ENCODE measurements at regions not wholly inside any gene's neighbourhood (a gene's known extent, or its start where the extent isn't known, plus 50 kb on each side); places are given as distances from the start of the nearest gene placed in this dataset.
"Not testable (repeated sequence)": the region's sequence is repeated elsewhere in the genome, so short reads cannot be mapped to it uniquely, and the experiment has no call there.

GRCh38 chr15:66629817-66630576, 64.2 kb upstream of the LCTL start:
- H3K4me3 ChIP-seq (ENCODE audit: low read length): no peak overlapping the region
- no peaks in the 10 kb centered on the region for H3K27me3 ChIP-seq (ENCODE audit: control insufficient read depth, insufficient read depth, low read length)
- no peaks in the 10 kb centered on the region for H3K4me1 ChIP-seq (ENCODE audit: control insufficient read depth, insufficient read depth, low read length)
- no peak overlapping the region for H3K27ac ChIP-seq (ENCODE audit: low read depth, low read length)
- H3K36me3 ChIP-seq (ENCODE audit: control insufficient read depth, insufficient read depth, low read length): no peaks in the 10 kb centered on the region
- H3K9ac ChIP-seq (ENCODE audit: low read length): no peak overlapping the region

DNA sequence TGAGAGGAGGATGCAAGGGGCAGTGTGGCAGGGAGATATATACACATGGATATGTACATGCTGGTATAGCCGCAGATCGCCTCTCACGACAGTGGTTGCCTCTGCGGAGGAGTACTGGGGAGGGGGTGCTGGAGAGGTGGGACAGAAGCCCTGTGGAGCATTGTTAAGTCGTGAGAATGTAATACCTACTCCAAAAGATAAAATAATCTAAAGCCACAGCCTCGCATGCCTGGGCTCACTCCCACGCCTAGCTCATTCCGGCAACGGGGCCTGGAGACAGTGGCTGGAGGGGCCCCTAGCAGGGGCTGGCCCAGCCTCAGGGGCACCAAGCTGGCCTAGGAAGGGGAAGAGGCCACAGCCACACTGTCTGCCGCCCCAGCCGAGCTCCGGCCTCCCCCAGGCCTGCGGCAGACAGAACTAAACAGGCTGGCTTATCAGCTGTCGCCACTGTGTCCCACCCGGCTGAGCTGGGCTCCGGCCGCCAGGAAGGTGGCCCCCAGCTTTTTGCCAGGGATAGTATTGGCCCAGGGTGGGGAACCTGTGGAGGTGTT, 65.1 kb upstream of the LCTL start:
- H3K27ac ChIP-seq (ENCODE audit: low read depth, low read length): no peak overlapping the region
- H3K36me3 ChIP-seq (ENCODE audit: control insufficient read depth, insufficient read depth, low read length): no peaks in the 10 kb centered on the region
- H3K4me3 ChIP-seq (ENCODE audit: low read length): no peak overlapping the region
- H3K9ac ChIP-seq (ENCODE audit: low read length): no peak overlapping the region
- H3K4me1 ChIP-seq (ENCODE audit: control insufficient read depth, insufficient read depth, low read length): no peaks in the 10 kb centered on the region
- H3K27me3 ChIP-seq (ENCODE audit: control insufficient read depth, insufficient read depth, low read length): no peaks in the 10 kb centered on the region

GRCh38 chr15:66631616-66632263, 65.9 kb upstream of the LCTL start:
- no peak overlapping the region for H3K9ac ChIP-seq (ENCODE audit: low read length)
- H3K36me3 ChIP-seq (ENCODE audit: control insufficient read depth, insufficient read depth, low read length): no peaks in the 10 kb centered on the region
- no peak overlapping the region for H3K27ac ChIP-seq (ENCODE audit: low read depth, low read length)
- no peaks in the 10 kb centered on the region for H3K4me1 ChIP-seq (ENCODE audit: control insufficient read depth, insufficient read depth, low read length)
- no peak overlapping the region for H3K4me3 ChIP-seq (ENCODE audit: low read length)
- H3K27me3 ChIP-seq (ENCODE audit: control insufficient read depth, insufficient read depth, low read length): no peaks in the 10 kb centered on the region

DNA sequence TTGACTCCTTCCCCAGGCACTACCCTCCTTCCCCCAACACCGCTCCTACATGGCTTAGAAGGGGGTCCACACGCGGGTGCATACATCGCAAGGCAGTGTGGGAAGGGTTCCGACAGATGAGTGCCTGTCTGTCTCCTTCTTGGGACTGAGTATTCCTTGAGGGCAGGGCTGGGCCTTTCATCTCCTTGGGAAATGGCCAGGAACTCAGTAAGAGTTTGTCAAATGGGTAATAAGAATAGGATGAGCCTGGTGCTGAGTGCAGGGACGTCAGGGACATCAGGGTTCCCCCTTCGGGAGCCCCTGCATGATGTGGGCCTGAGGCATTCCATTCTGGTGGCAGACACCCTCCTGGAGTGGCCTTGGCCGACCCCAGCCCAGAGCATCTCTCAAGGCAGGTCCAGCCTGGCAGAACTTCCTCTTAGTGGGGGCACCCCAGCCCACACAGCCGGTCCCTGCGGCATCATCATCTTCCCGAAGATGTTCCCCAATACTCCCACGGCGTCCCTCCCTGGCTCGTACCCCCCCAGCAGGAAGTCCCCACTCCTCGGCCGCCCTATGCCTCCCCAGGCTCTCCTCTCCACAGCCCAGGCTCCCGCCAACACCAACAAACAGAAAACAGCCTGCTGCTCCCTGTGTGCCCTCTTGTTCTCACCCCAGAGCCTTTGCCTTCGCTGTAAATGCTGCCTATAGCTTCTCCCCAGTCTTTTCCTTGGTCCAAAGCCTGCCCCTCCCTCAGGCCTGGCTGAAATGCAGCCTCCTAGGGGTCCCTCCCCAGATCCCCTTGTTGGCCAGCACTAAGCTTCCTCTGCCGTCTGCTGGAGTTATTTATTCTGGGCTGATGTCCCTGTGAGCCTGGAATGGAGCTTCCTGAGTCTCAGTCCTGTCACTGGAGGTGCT, 67.5 kb upstream of the LCTL start:
- Histone ChIP-seq H3K36me3 (ENCODE audit: control insufficient read depth, insufficient read depth, low read length) (no peaks in the 10 kb centered on the region), H3K27ac (ENCODE audit: low read depth, low read length) (no peak overlapping the region), H3K4me3 (ENCODE audit: low read length) (no peak overlapping the region), H3K9ac (ENCODE audit: low read length) (no peak overlapping the region), H3K27me3 (ENCODE audit: control insufficient read depth, insufficient read depth, low read length) (no peaks in the 10 kb centered on the region), H3K4me1 (ENCODE audit: control insufficient read depth, insufficient read depth, low read length) (no peaks in the 10 kb centered on the region)

- Histone ChIP-seq H3K36me3 (ENCODE audit: control insufficient read depth, insufficient read depth, low read length) (no peaks in the 10 kb centered on the region), H3K9ac (ENCODE audit: low read length) (no peak overlapping the region)
Observed at GRCh38 chr15:66633938-66634250, 68.1 kb upstream of the LCTL start.

GRCh38 chr15:66634540-66634939, 67.5 kb upstream of the SMAD6 start:
- Histone ChIP-seq H3K27me3 (ENCODE audit: control insufficient read depth, insufficient read depth, low read length) (no peaks in the 10 kb centered on the region), H3K27ac (ENCODE audit: low read depth, low read length) (no peak overlapping the region)

More at GRCh38 chr15:66633938-66634250, 68.1 kb upstream of the LCTL start:
- no peak overlapping the region for H3K4me3 ChIP-seq (ENCODE audit: low read length)
- no peaks in the 10 kb centered on the region for H3K4me1 ChIP-seq (ENCODE audit: control insufficient read depth, insufficient read depth, low read length)
- H3K27ac ChIP-seq (ENCODE audit: low read depth, low read length): no peak overlapping the region
- no peaks in the 10 kb centered on the region for H3K27me3 ChIP-seq (ENCODE audit: control insufficient read depth, insufficient read depth, low read length)

DNA sequence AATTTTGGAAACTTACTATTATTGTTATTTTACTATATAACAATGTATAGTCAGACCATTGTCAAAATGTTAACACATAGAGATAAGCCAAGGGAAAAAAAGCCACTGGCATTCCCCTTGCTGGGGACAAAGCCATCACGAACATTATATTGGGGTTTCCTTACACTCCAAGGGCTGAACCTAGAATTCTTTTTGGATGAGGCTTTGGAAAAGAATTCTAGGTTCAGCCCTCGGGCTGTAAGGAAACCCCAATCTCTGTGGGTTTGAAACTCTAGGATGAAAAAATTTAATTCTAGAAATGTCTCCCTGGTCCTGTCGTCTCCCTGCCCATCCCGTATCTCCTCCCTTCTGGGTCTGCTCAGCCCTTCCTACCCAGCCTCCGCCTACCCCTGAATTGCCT, 67.0 kb upstream of the SMAD6 start:
- H3K27ac ChIP-seq (ENCODE audit: low read depth, low read length): no peak overlapping the region
- no peaks in the 10 kb centered on the region for H3K4me1 ChIP-seq (ENCODE audit: control insufficient read depth, insufficient read depth, low read length)
- no peak overlapping the region for H3K4me3 ChIP-seq (ENCODE audit: low read length)
- no peaks in the 10 kb centered on the region for H3K27me3 ChIP-seq (ENCODE audit: control insufficient read depth, insufficient read depth, low read length)
- H3K9ac ChIP-seq (ENCODE audit: low read length): no peak overlapping the region
- H3K36me3 ChIP-seq (ENCODE audit: control insufficient read depth, insufficient read depth, low read length): no peaks in the 10 kb centered on the region

More at GRCh38 chr15:66634540-66634939, 67.5 kb upstream of the SMAD6 start:
- Histone ChIP-seq H3K36me3 (ENCODE audit: control insufficient read depth, insufficient read depth, low read length) (no peaks in the 10 kb centered on the region), H3K9ac (ENCODE audit: low read length) (no peak overlapping the region), H3K4me3 (ENCODE audit: low read length) (no peak overlapping the region), H3K4me1 (ENCODE audit: control insufficient read depth, insufficient read depth, low read length) (no peaks in the 10 kb centered on the region)

- H3K27me3 ChIP-seq (ENCODE audit: control insufficient read depth, insufficient read depth, low read length): no peaks in the 10 kb centered on the region
- H3K27ac ChIP-seq (ENCODE audit: low read depth, low read length): no peak overlapping the region
- H3K36me3 ChIP-seq (ENCODE audit: control insufficient read depth, insufficient read depth, low read length): no peaks in the 10 kb centered on the region
- H3K4me3 ChIP-seq (ENCODE audit: low read length): no peak overlapping the region
- no peaks in the 10 kb centered on the region for H3K4me1 ChIP-seq (ENCODE audit: control insufficient read depth, insufficient read depth, low read length)
- no peak overlapping the region for H3K9ac ChIP-seq (ENCODE audit: low read length)
Observed at GRCh38 chr15:66635817-66636216, 66.2 kb upstream of the SMAD6 start.

GRCh38 chr15:66637044-66637443, 65.0 kb upstream of the SMAD6 start:
- H3K4me1 ChIP-seq (ENCODE audit: control insufficient read depth, insufficient read depth, low read length); H3K27me3 ChIP-seq (ENCODE audit: control insufficient read depth, insufficient read depth, low read length); H3K9ac ChIP-seq (ENCODE audit: low read length); H3K27ac ChIP-seq (ENCODE audit: low read depth, low read length); H3K4me3 ChIP-seq (ENCODE audit: low read length); H3K36me3 ChIP-seq (ENCODE audit: control insufficient read depth, insufficient read depth, low read length): not testable (repeated sequence)

- Histone ChIP-seq H3K27me3 (ENCODE audit: control insufficient read depth, insufficient read depth, low read length) (no peaks in the 10 kb centered on the region), H3K4me1 (ENCODE audit: control insufficient read depth, insufficient read depth, low read length) (no peaks in the 10 kb centered on the region), H3K36me3 (ENCODE audit: control insufficient read depth, insufficient read depth, low read length) (no peaks in the 10 kb centered on the region), H3K9ac (ENCODE audit: low read length) (no peak overlapping the region), H3K27ac (ENCODE audit: low read depth, low read length) (no peak overlapping the region), H3K4me3 (ENCODE audit: low read length) (no peak overlapping the region)
Observed at GRCh38 chr15:66638377-66638776, 63.7 kb upstream of the SMAD6 start.

- Histone ChIP-seq H3K4me1 (ENCODE audit: control insufficient read depth, insufficient read depth, low read length) (no peaks in the 10 kb centered on the region), H3K27ac (ENCODE audit: low read depth, low read length) (no peak overlapping the region), H3K9ac (ENCODE audit: low read length) (no peak overlapping the region), H3K27me3 (ENCODE audit: control insufficient read depth, insufficient read depth, low read length) (no peaks in the 10 kb centered on the region), H3K36me3 (ENCODE audit: control insufficient read depth, insufficient read depth, low read length) (no peaks in the 10 kb centered on the region), H3K4me3 (ENCODE audit: low read length) (no peak overlapping the region)
Observed at GRCh38 chr15:66641485-66642315, 60.3 kb upstream of the SMAD6 start.

- no peaks in the 10 kb centered on the region for H3K4me1 ChIP-seq (ENCODE audit: control insufficient read depth, insufficient read depth, low read length)
- H3K9ac ChIP-seq (ENCODE audit: low read length): no peak overlapping the region
- H3K27me3 ChIP-seq (ENCODE audit: control insufficient read depth, insufficient read depth, low read length): no peaks in the 10 kb centered on the region
- H3K27ac ChIP-seq (ENCODE audit: low read depth, low read length): no peak overlapping the region
- no peak overlapping the region for H3K4me3 ChIP-seq (ENCODE audit: low read length)
- H3K36me3 ChIP-seq (ENCODE audit: control insufficient read depth, insufficient read depth, low read length): no peaks in the 10 kb centered on the region
Observed at GRCh38 chr15:66642514-66642913, 59.5 kb upstream of the SMAD6 start.

Data from rectal smooth muscle tissue (tissue), 1 donor.